ENCODE measurements at regions not wholly inside any gene's neighbourhood (a gene's known extent, or its start where the extent isn't known, plus 50 kb on each side); places are given as distances from the start of the nearest gene placed in this dataset.

- H3K4me3 Mint-ChIP-seq, result no peak overlapping the region
- no peaks in the 10 kb centered on the region for H3K27me3 Mint-ChIP-seq
- no peak overlapping the region for H3K27ac Mint-ChIP-seq
- peaks cover 4% of the 10 kb centered on the region for H3K9me3 Mint-ChIP-seq
- peak; percentile 13 for DNase-seq
- intact Hi-C loops (cut with micrococcal nuclease), result no loop called here
- H3K4me1 Mint-ChIP-seq (ENCODE audit: low read depth), result no peaks in the 10 kb centered on the region
- ChIA-PET CTCF (interaction anchor here (0.9 kb wide), 1 partner anchor 10 kb away, joined by 3 read pairs; no protein-coding TSS in a partner anchor), POLR2A (no interaction called here)
- no peaks in the 10 kb centered on the region for H3K36me3 Mint-ChIP-seq
These were observed 603.7 kb downstream of the BNC2 start for GRCh38 chr9:16266648-16267276.

- DNase-seq, result no peak
- H3K36me3 Mint-ChIP-seq, result no peaks in the 10 kb centered on the region
- no peak overlapping the region for H3K27ac Mint-ChIP-seq
- intact Hi-C loops (cut with micrococcal nuclease), result no loop called here
- H3K9me3 Mint-ChIP-seq, result peaks cover 4% of the 10 kb centered on the region
- no peaks in the 10 kb centered on the region for H3K27me3 Mint-ChIP-seq
- CTCF ChIA-PET, result interaction anchor here (1.0 kb wide), 1 partner anchor 8 kb away, joined by 4 read pairs; no protein-coding TSS in a partner anchor
- no peak overlapping the region for H3K4me3 Mint-ChIP-seq
- no peaks in the 10 kb centered on the region for H3K4me1 Mint-ChIP-seq (ENCODE audit: low read depth)
- POLR2A ChIA-PET, result no interaction called here
These were observed 603.0 kb downstream of the BNC2 start for GRCh38 chr9:16267281-16268066.

- no peak for DNase-seq
- H3K4me1 Mint-ChIP-seq (ENCODE audit: low read depth), result no peaks in the 10 kb centered on the region
- H3K27me3 Mint-ChIP-seq, result no peaks in the 10 kb centered on the region
- ChIA-PET CTCF (interaction anchor here (1.0 kb wide), 1 partner anchor 9 kb away, joined by 4 read pairs; no protein-coding TSS in a partner anchor), POLR2A (no interaction called here)
- intact Hi-C loops (cut with micrococcal nuclease), result no loop called here
- H3K4me3 Mint-ChIP-seq, result no peak overlapping the region
- no peaks in the 10 kb centered on the region for H3K36me3 Mint-ChIP-seq
- peaks cover 4% of the 10 kb centered on the region for H3K9me3 Mint-ChIP-seq
- no peak overlapping the region for H3K27ac Mint-ChIP-seq
These were observed 602.2 kb downstream of the BNC2 start for GRCh38 chr9:16268067-16268881.

GRCh38 chr9:16271967-16272366 is 598.5 kb downstream of the BNC2 start:
- no peak overlapping the region for H3K27ac Mint-ChIP-seq
- H3K9me3 Mint-ChIP-seq, result no peaks in the 10 kb centered on the region
- DNase-seq, result no peak
- ChIA-PET CTCF (no interaction called here), POLR2A (no interaction called here)
- H3K4me3 Mint-ChIP-seq, result no peak overlapping the region
- H3K27me3 Mint-ChIP-seq, result no peaks in the 10 kb centered on the region
- H3K36me3 Mint-ChIP-seq, result no peaks in the 10 kb centered on the region
- no peaks in the 10 kb centered on the region for H3K4me1 Mint-ChIP-seq (ENCODE audit: low read depth)
- intact Hi-C loops (cut with micrococcal nuclease), result no loop called here

GRCh38 chr9:16272776-16273175 is 597.7 kb downstream of the BNC2 start:
- Mint-ChIP-seq H3K4me3 (no peak overlapping the region), H3K9me3 (no peaks in the 10 kb centered on the region), H3K27me3 (no peaks in the 10 kb centered on the region), H3K36me3 (no peaks in the 10 kb centered on the region), H3K4me1 (ENCODE audit: low read depth) (no peaks in the 10 kb centered on the region), H3K27ac (no peak overlapping the region)
- ChIA-PET CTCF (no interaction called here), POLR2A (no interaction called here)
- intact Hi-C loops (cut with micrococcal nuclease), result no loop called here
- no peak for DNase-seq

GRCh38 chr9:16275795-16276624 is 594.5 kb downstream of the BNC2 start:
- POLR2A ChIA-PET, result no interaction called here

GRCh38 chr9:16276866-16277265 is 593.6 kb downstream of the BNC2 start:
- no peak for DNase-seq
- Mint-ChIP-seq H3K36me3 (no peaks in the 10 kb centered on the region), H3K9me3 (no peaks in the 10 kb centered on the region), H3K27ac (no peak overlapping the region), H3K27me3 (no peaks in the 10 kb centered on the region), H3K4me3 (no peak overlapping the region), H3K4me1 (ENCODE audit: low read depth) (no peaks in the 10 kb centered on the region)
- ChIA-PET POLR2A (no interaction called here), CTCF (no interaction called here)
- intact Hi-C loops (cut with micrococcal nuclease), result no loop called here

More at GRCh38 chr9:16275795-16276624, 594.5 kb downstream of the BNC2 start:
- Mint-ChIP-seq H3K4me1 (ENCODE audit: low read depth) (no peaks in the 10 kb centered on the region), H3K4me3 (no peak overlapping the region), H3K36me3 (no peaks in the 10 kb centered on the region), H3K27ac (no peak overlapping the region), H3K27me3 (no peaks in the 10 kb centered on the region), H3K9me3 (no peaks in the 10 kb centered on the region)
- DNase-seq, result no peak
- CTCF ChIA-PET, result no interaction called here
- intact Hi-C loops (cut with micrococcal nuclease), result no loop called here

GRCh38 chr9:16277471-16277960 is 593.0 kb downstream of the BNC2 start:
- no peaks in the 10 kb centered on the region for H3K27me3 Mint-ChIP-seq
- H3K4me1 Mint-ChIP-seq (ENCODE audit: low read depth), result no peaks in the 10 kb centered on the region
- H3K9me3 Mint-ChIP-seq, result no peaks in the 10 kb centered on the region
- intact Hi-C loops (cut with micrococcal nuclease), result no loop called here
- no peak overlapping the region for H3K27ac Mint-ChIP-seq
- ChIA-PET POLR2A (no interaction called here), CTCF (no interaction called here)
- DNase-seq, result no peak
- H3K4me3 Mint-ChIP-seq, result no peak overlapping the region
- H3K36me3 Mint-ChIP-seq, result no peaks in the 10 kb centered on the region

- intact Hi-C loops (cut with micrococcal nuclease), result no loop called here
- no peak for DNase-seq
- Mint-ChIP-seq H3K4me1 (ENCODE audit: low read depth) (no peaks in the 10 kb centered on the region), H3K27me3 (no peaks in the 10 kb centered on the region), H3K27ac (no peak overlapping the region), H3K36me3 (no peaks in the 10 kb centered on the region), H3K4me3 (no peak overlapping the region), H3K9me3 (no peaks in the 10 kb centered on the region)
- POLR2A ChIA-PET, result no interaction called here
- CTCF ChIA-PET, result no interaction called here
These were observed 592.0 kb downstream of the BNC2 start for GRCh38 chr9:16278326-16278999.

GRCh38 chr9:16281707-16282106 is 588.8 kb downstream of the BNC2 start:
- CTCF ChIA-PET, result no interaction called here
- Mint-ChIP-seq H3K36me3 (no peaks in the 10 kb centered on the region), H3K27me3 (no peaks in the 10 kb centered on the region), H3K4me3 (no peak overlapping the region), H3K27ac (no peak overlapping the region), H3K9me3 (peaks cover 5% of the 10 kb centered on the region), H3K4me1 (ENCODE audit: low read depth) (no peaks in the 10 kb centered on the region)
- intact Hi-C loops (cut with micrococcal nuclease), result no loop called here
- no peak for DNase-seq
- POLR2A ChIA-PET, result no interaction called here

GRCh38 chr9:16282216-16282615 is 588.3 kb downstream of the BNC2 start:
- Mint-ChIP-seq H3K4me3 (no peak overlapping the region), H3K27ac (no peak overlapping the region), H3K36me3 (no peaks in the 10 kb centered on the region), H3K27me3 (no peaks in the 10 kb centered on the region), H3K4me1 (ENCODE audit: low read depth) (no peaks in the 10 kb centered on the region), H3K9me3 (peaks cover 5% of the 10 kb centered on the region)
- no peak for DNase-seq
- POLR2A ChIA-PET, result no interaction called here
- intact Hi-C loops (cut with micrococcal nuclease), result no loop called here
- CTCF ChIA-PET, result no interaction called here

Data from activated CD4-positive, alpha-beta memory T cell treated with anti-CD3 and anti-CD28 coated beads for 36 hours (primary cell).